Spleen (tissue), 11 donors: ENCODE measurements at regions not wholly inside any gene's neighbourhood (a gene's known extent, or its start where the extent isn't known, plus 50 kb on each side); places are given as distances from the start of the nearest gene placed in this dataset.
"Not testable (repeated sequence)": the region's sequence is repeated elsewhere in the genome, so short reads cannot be mapped to it uniquely, and the experiment has no call there.

Source experiments
- DNase-seq: peaks from one replicate; pipeline ENCODE4 v3.0.0-alpha.2; 2020
- H3K27ac ChIP-seq, 8 donors: fragments of 200-600 bp; sonication (generic) in 7 of 8; 1 replicate in 4 of 8; 2 replicates in 4 of 8; pipeline versions ENCODE4 v1.5.0 to v1.8.0; 2016 to 2021; ENCODE audit warnings: inconsistent platforms in 4 of 8, mild to moderate bottlenecking in 4 of 8, moderate library complexity in 1 of 8
- H3K27me3 ChIP-seq, 7 donors: fragments of 200-600 bp; sonication (generic) in 6 of 7; replicated peaks in 1 of 7; 1 replicate in 4 of 7; 2 replicates in 3 of 7; pipeline versions ENCODE4 v1.5.0 to v1.8.0; 2016 to 2021; ENCODE audit warnings: inconsistent platforms in 3 of 7, mild to moderate bottlenecking in 1 of 7
- H3K36me3 ChIP-seq, 6 donors: fragments of 200-600 bp; sonication (generic) in 5 of 6; 1 replicate in 4 of 6; 2 replicates in 2 of 6; pipeline versions ENCODE4 v1.5.0 to v1.8.0; 2016 to 2021; ENCODE audit warnings: inconsistent platforms in 2 of 6
- H3K4me1 ChIP-seq, 6 donors: fragments of 200-600 bp; sonication (generic) in 5 of 6; 1 replicate in 3 of 6; 2 replicates in 3 of 6; pipeline versions ENCODE4 v1.5.0 to v1.8.0; 2016 to 2021; ENCODE audit warnings: inconsistent platforms in 3 of 6
- H3K4me3 ChIP-seq, 8 donors: fragments of 200-600 bp; sonication (generic) in 7 of 8; 1 replicate in 4 of 8; 2 replicates in 4 of 8; pipeline versions ENCODE4 v1.5.0 to v1.8.0; 2016 to 2021; ENCODE audit warnings: inconsistent platforms in 4 of 8, mild to moderate bottlenecking in 4 of 8, moderate library complexity in 2 of 8
- H3K9me3 ChIP-seq, 8 donors: fragments of 200-600 bp; sonication (generic) in 7 of 8; 1 replicate in 4 of 8; 2 replicates in 4 of 8; pipeline versions ENCODE4 v1.5.0 to v1.8.0; 2016 to 2021; ENCODE audit warnings: inconsistent platforms in 4 of 8
- CTCF ChIP-seq, 11 experiments: fragments of 200-600 bp in 7 of 11; fragments of 450-650 bp in 4 of 11; sonication (generic) in 4 of 11; IDR thresholded peaks in 8 of 11; conservative IDR thresholded peaks in 3 of 11; 1 replicate in 7 of 11; 2 replicates in 4 of 11; pipeline versions ENCODE4 v1.4.0 to v1.8.0; 2016 to 2021; ENCODE audit warnings: antibody characterized with exemption in 11 of 11, inconsistent platforms in 4 of 11, mild to moderate bottlenecking in 1 of 11
- POLR2A ChIP-seq, 3 donors: fragments of 450-650 bp; IDR thresholded peaks; one replicate each; pipeline ENCODE4 v1.5.1; 2017; ENCODE audit warnings: antibody characterized with exemption in 3 of 3, mild to moderate bottlenecking in 1 of 3
- POLR2AphosphoS5 ChIP-seq, 3 donors: sonication (generic); formaldehyde crosslinking; IDR thresholded peaks; one replicate each; pipeline ENCODE4 v1.5.1; 2017; ENCODE audit warnings: antibody characterized with exemption in 3 of 3
- WGBS, 5 donors: extraction: QIAGEN DNeasy Blood & Tissue Kit in 3 of 5; methylation state at CpG; one replicate each; pipeline versions ENCODE4 v1.1.5 to v1.1.7; 2013 to 2018; 5-methylcytosine and 5-hydroxymethylcytosine counted together
- intact Hi-C: fragments of 100-400 bp; cut with DNase I; formaldehyde crosslinking; loops from one replicate; pipeline ENCODE4 v1.15.0; 2023; ENCODE audit warnings: low total_unique reads
- donor health status: healthy with polysubstance abuse.
- donor health status: DM: no; HTN: no; CAD: no; lungs with moderate emphysema.
- donor health status: DM: no; HTN: no; CAD: no.
- donor health status: Bipolar disorder and iron deficiency.
- donor health status: healthy.
- donor health status: DM: no; HTN: no; CAD: no.
- donor health status: DM: yes; HTN: yes; CAD: no.

DNA sequence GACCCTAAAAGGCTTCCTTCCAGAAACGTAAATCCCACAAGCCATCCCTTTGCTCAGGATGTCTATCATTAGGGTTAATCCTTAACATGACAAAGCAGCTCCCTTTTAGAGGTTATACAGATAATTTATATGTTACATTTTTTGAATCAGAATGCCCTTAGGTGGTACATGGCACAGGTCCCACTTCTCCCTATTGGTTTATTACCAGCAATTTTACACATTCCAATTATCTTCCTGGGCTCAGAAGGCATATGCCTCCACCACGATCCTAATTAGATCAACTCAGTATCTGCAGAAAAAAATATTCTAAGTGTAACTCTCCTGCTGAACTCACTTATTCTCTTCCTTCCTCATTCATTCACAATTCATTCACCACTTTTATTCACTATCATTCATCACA lies 507.0 kb upstream of the MAP2 start:
- Histone ChIP-seq H3K4me1 (no peaks in the 10 kb centered on the region), H3K27ac (no peak overlapping the region), H3K4me3 (no peak overlapping the region), H3K9me3 (peaks cover 0 to 14% (median 8%) of the 10 kb centered on the region in 8 donors), H3K36me3 (no peaks in the 10 kb centered on the region), H3K27me3 (no peaks in the 10 kb centered on the region)
- TF ChIP-seq POLR2AphosphoS5 (IDR thresholded peaks at IDR 0.05) (no peak), POLR2A (IDR thresholded peaks at IDR 0.05) (no peak), CTCF (IDR thresholded peaks at IDR 0.05 in 8 of 11, conservative IDR thresholded peaks at IDR 0.05 in 3 of 11) (no peak)
- intact Hi-C loops, result no loop called here
- WGBS, 5 donors, result 68 to 76% (median 71%) methylated on average over 2 of the region's 2 CpGs
- DNase-seq, result no peak

DNA sequence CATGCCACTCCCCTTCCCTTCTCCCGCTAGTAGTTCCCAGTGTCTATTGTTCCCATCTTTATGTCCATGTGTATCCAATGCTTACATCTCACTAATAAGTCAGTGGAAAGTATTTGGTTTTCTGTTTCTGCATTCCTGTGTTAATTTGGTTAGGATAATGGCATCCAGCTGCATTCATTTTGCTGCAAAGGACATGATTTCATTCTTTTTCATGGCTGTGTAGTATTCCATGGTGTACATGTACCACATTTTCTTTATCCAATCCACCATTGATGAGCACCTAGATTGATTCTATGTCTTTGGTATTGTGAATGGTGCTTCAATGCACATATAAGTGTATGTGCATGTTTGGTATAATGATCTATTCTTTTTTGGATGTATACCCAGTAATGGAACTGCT lies 502.5 kb upstream of the MAP2 start:
- intact Hi-C loops, H3K27ac ChIP-seq, H3K4me3 ChIP-seq, H3K27me3 ChIP-seq, H3K4me1 ChIP-seq, H3K36me3 ChIP-seq, DNase-seq: not testable (repeated sequence)
- 95 to 100% (median 100%) methylated on average over 1 of the region's 1 CpG for WGBS, 5 donors
- peaks cover 0 to 28% (median 13%) of the 10 kb centered on the region in 8 donors for H3K9me3 ChIP-seq

DNA sequence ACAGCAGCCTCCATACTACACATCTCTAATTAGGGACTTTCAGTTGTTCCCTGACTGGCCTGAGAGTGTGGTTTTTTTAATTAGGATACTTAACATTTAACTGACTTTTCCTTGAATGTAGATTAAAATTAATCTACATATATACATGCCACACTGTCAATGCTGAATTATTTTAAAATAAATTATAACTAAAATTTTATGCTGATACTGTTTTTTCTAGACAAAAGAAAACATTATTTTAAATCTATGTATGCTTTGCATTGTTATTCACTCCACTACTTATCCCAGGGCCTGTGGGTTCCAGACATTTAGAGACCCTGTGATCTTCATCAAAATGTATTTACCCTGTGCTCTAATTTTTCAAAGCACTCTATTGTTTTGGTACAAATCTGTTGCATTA lies 496.0 kb upstream of the MAP2 start:
- Histone ChIP-seq H3K4me1 (no peaks in the 10 kb centered on the region), H3K36me3 (no peaks in the 10 kb centered on the region)
- no peak for DNase-seq

DNA sequence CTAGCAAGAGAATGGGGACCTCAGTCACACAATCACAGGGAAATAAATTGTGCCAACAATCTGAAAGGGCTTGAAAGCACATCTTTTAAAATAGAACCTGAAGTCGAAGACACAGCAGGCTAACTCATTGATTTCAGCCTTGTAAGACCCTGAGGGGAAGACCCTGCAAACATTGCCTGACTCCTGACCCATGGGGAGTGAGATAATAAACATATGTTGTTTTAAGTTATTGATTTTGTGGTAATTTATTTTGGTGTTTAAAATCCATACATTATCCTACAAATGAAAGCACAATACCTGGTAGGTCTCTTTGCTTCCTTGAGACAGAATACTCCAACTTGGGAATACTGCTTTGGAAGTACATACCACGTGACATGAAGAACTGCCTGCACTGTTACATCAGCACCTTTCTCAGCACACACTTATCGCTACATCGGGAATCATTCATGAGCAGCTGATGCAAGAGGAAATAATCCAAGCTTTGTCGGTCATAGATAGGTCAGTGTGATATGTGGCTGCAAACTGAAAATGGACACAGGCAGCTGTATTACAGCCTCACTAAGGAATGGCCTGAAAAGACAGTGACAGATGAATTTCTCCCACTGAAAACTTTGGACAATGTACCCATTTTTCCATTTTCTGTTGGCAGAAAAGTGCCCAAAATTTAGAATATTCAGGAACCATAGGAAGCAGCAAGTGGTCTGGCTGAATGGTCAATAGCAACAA lies 494.5 kb upstream of the MAP2 start:
- intact Hi-C loops, result no loop called here
- Histone ChIP-seq H3K36me3 (no peaks in the 10 kb centered on the region), H3K4me3 (no peak overlapping the region), H3K27me3 (no peaks in the 10 kb centered on the region), H3K27ac (no peak overlapping the region), H3K9me3 (peaks cover 0 to 6% (median 0%) of the 10 kb centered on the region in 8 donors), H3K4me1 (no peaks in the 10 kb centered on the region)
- 72 to 84% (median 78%) methylated on average over 5 of the region's 5 CpGs for WGBS, 5 donors
- DNase-seq, result no peak
- no peak for TF ChIP-seq POLR2AphosphoS5 (IDR thresholded peaks at IDR 0.05)
- no peak for TF ChIP-seq CTCF (IDR thresholded peaks at IDR 0.05 in 8 of 11, conservative IDR thresholded peaks at IDR 0.05 in 3 of 11)
- TF ChIP-seq POLR2A (IDR thresholded peaks at IDR 0.05), result no peak

More for the DNA sequence above, 496.0 kb upstream of the MAP2 start:
- Histone ChIP-seq H3K27me3 (no peaks in the 10 kb centered on the region), H3K4me3 (no peak overlapping the region), H3K9me3 (peaks cover 0 to 9% (median 0%) of the 10 kb centered on the region in 8 donors), H3K27ac (no peak overlapping the region)
- TF ChIP-seq CTCF (IDR thresholded peaks at IDR 0.05 in 8 of 11, conservative IDR thresholded peaks at IDR 0.05 in 3 of 11) (no peak), POLR2AphosphoS5 (IDR thresholded peaks at IDR 0.05) (no peak), POLR2A (IDR thresholded peaks at IDR 0.05) (no peak)
- intact Hi-C loops, result no loop called here
